GM21825 (cell line): ENCODE measurements at regions not wholly inside any gene's neighbourhood (a gene's known extent, or its start where the extent isn't known, plus 50 kb on each side); places are given as distances from the start of the nearest gene placed in this dataset.
A peak's percentile ranks its signal among the peaks of the same experiment; 100 is the strongest.

ENCODE experiments used
- ATAC-seq: cut with Tn5 transposase; IDR thresholded peaks from one replicate; pipeline ENCODE4 v1.9.1; 2021; ENCODE audit warnings: mild to moderate bottlenecking, moderate library complexity; ENCODE audit not compliant: unreplicated experiment

DNA sequence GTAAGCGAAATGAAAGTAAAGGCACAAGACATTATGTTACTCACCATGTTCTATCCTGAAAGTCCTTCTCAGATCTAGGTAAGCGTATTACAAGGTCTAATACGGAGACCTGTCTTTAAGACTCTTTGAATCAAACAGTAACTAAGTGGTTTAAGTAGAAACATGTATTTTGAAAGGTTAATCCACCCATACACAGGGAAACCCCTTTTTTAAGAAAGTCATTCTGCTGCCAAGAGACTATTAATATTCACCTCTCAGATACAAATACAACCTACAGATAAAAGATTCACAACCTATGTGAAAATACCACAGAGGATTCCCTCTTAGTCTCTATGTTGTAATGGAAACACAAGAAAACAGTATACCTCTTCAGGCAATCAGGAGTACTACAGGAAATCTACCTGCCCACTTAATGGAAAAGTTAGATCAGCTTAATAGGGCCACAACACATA is 63.2 kb upstream of the TNIP3 start:
- peak; percentile 79 for ATAC-seq

DNA sequence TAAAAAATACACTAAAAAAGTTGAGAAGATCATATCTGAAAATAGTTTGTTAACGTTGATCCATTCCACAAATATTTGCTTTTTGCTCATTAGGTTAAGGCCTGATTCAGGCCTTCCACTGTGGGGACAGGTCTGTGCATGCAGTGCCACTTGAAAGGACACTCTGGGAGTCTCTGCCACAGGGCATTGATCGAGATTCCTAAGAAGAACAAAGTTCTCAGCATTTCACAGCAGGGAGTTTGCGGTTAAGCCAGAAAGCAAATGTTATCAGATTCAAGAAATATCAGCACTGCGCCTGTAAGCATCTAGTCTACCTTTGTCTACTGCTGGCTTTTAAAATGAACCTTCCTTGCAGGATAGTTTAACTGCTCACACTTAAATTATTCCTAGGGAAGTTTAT is 62.2 kb upstream of the TNIP3 start:
- no peak for ATAC-seq

GRCh38 chr4:121221608-121222007 is 57.5 kb upstream of the TNIP3 start:
- ATAC-seq: no peak

DNA sequence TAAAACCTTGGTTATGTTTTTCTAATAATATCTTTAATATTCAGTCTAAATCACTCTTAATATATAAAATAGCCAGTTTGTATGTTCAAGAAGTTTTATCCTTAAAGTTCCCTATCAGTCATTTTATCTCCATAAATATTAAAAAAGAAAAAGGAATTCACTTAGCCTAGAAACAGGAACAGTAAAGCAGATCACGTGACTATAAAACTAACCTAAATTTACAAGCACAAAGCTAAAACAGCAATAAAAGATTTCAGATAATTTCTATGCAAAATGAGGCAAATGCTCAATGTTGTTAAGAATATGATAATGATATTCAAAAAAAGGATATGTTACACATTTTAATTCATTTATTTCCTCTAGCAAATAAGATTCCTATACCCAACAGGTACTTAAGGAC is 57.1 kb upstream of the TNIP3 start:
- ATAC-seq: no peak

- ATAC-seq: no peak
Measured at GRCh38 chr4:121220698-121221097, 56.6 kb upstream of the TNIP3 start.

DNA sequence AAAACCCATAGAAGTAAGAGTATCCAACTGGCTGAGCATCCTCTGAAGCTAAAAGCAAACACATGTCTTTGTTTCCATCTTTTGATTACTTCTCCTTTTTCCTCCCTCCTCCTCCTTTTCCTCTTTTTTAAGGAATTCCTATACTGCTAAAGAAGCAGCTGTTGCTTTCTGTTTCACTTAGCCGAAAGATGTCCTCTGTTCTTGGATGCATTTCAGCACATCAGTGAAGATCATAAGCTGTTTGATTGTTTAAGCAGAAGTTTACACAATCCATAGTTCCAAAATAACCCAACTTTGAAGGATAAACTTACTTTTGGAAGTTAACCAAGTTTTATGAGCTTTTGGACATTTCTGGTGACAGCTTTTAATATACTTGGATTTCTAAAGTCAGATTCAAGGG is 55.1 kb upstream of the TNIP3 start:
- no peak for ATAC-seq

GRCh38 chr4:121217351-121217750 is 53.2 kb upstream of the TNIP3 start:
- ATAC-seq: no peak

DNA sequence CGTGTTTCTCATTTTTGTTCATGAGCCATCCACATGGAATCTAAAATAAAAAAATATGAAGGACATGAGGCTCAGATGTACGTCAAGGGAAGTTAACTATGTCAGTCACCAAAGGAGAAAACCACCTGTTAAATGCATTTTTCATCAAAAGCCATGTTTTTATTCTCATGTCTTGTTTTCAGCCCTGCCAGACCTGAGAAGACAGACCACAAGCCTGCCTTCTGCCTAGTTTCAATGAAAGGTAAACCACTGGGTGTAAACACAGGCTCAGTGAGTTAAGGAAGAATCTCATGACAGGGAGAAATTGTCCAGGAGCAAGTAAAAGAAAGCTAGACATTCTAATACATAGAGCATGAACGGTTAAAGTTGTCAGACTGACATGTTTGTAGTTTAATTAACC is 52.3 kb upstream of the TNIP3 start:
- no peak for ATAC-seq

GRCh38 chr4:121213940-121214339 is 49.8 kb upstream of the TNIP3 start:
- no peak for ATAC-seq
